CD14-positive monocyte (primary cell): ENCODE measurements at regions not wholly inside any gene's neighbourhood (a gene's known extent, or its start where the extent isn't known, plus 50 kb on each side); places are given as distances from the start of the nearest gene placed in this dataset.

Experiments used
- DNase-seq, 3 donors: peaks; one replicate each; pipeline ENCODE4 v3.0.0-alpha.2; 2011 to 2022
- H2AFZ ChIP-seq: 2 replicates; pipeline ENCODE4 v1.6.0; 2012; ENCODE audit warnings: mild to moderate bottlenecking, low read depth, low read length, inconsistent platforms; ENCODE audit not compliant: insufficient read depth, poor library complexity, severe bottlenecking
- H3K27ac ChIP-seq, 2 donors: 1 replicate in 1 of 2; 2 replicates in 1 of 2; pipeline ENCODE4 v1.5.1; 2012 to 2013; ENCODE audit warnings: low read length in 2 of 2, control low read depth in 1 of 2, inconsistent platforms in 1 of 2, low read depth in 1 of 2, mild to moderate bottlenecking in 1 of 2
- H3K27me3 ChIP-seq, 2 donors: one replicate each; pipeline versions ENCODE4 v1.6.0 to v1.6.1; 2011 to 2013; ENCODE audit warnings: low read length in 2 of 2; ENCODE audit not compliant: control insufficient read depth in 2 of 2, insufficient read depth in 2 of 2
- H3K36me3 ChIP-seq, 2 donors: replicated peaks in 1 of 2; 1 replicate in 1 of 2; 2 replicates in 1 of 2; pipeline versions ENCODE4 v1.5.1 to v1.6.1; 2012 to 2013; ENCODE audit warnings: low read length in 2 of 2, control low read depth in 1 of 2, inconsistent platforms in 1 of 2, mild to moderate bottlenecking in 1 of 2; ENCODE audit not compliant: insufficient read depth in 2 of 2, control insufficient read depth in 1 of 2
- H3K4me1 ChIP-seq, 2 donors: 1 replicate in 1 of 2; 2 replicates in 1 of 2; pipeline versions ENCODE4 v1.5.1 to v1.6.1; 2012 to 2013; ENCODE audit warnings: low read length in 2 of 2, control low read depth in 1 of 2, inconsistent platforms in 1 of 2, mild to moderate bottlenecking in 1 of 2, moderate library complexity in 1 of 2; ENCODE audit not compliant: insufficient read depth in 2 of 2, control insufficient read depth in 1 of 2
- H3K4me2 ChIP-seq: replicated peaks from 2 replicates; pipeline ENCODE3; 2012; ENCODE audit warnings: low read length, moderate library complexity, mild to moderate bottlenecking; ENCODE audit not compliant: poor library complexity, severe bottlenecking; ENCODE audit errors: extremely low read depth
- H3K4me3 ChIP-seq, 3 experiments: fragments of 200-600 bp in 1 of 3; sonication (generic) in 1 of 3; replicated peaks in 1 of 3; 1 replicate in 2 of 3; 2 replicates in 1 of 3; pipeline ENCODE4 v1.5.1; 2011 to 2013; ENCODE audit warnings: low read length in 3 of 3, mild to moderate bottlenecking in 3 of 3, control low read depth in 2 of 3, low read depth in 2 of 3, inconsistent platforms in 1 of 3, moderate library complexity in 1 of 3
- H3K79me2 ChIP-seq: 2 replicates; pipeline ENCODE4 v1.6.0; 2012; ENCODE audit warnings: mild to moderate bottlenecking, control low read depth, inconsistent platforms, low read length, moderate library complexity; ENCODE audit not compliant: insufficient read depth
- H3K9ac ChIP-seq: 2 replicates; pipeline ENCODE4 v1.6.0; 2017; ENCODE audit warnings: low read length, mild to moderate bottlenecking; ENCODE audit not compliant: insufficient read depth, poor library complexity, severe bottlenecking
- H3K9me3 ChIP-seq, 2 donors: replicated peaks in 1 of 2; 1 replicate in 1 of 2; 2 replicates in 1 of 2; pipeline versions ENCODE4 v1.5.1 to v1.6.1; 2012 to 2013; ENCODE audit warnings: low read length in 2 of 2, control low read depth in 1 of 2; ENCODE audit not compliant: control insufficient read depth in 1 of 2, insufficient read depth in 1 of 2
- H4K20me1 ChIP-seq: 2 replicates; pipeline ENCODE4 v1.6.0; 2012; ENCODE audit warnings: mild to moderate bottlenecking, low read length, control low read depth, moderate library complexity; ENCODE audit not compliant: insufficient read depth
- H3K27ac Mint-ChIP-seq, 7 donors: one replicate each; pipeline ENCODE4 v1.8.0; 2020; ENCODE audit warnings: mild to moderate bottlenecking in 7 of 7, mixed read lengths in 7 of 7, moderate library complexity in 6 of 7, inconsistent platforms in 2 of 7
- H3K27me3 Mint-ChIP-seq, 3 donors: one replicate each; pipeline ENCODE4 v1.8.0; 2021 to 2022; ENCODE audit warnings: low read depth in 3 of 3, mild to moderate bottlenecking in 3 of 3, mixed read lengths in 3 of 3, moderate library complexity in 3 of 3, inconsistent platforms in 1 of 3
- H3K36me3 Mint-ChIP-seq, 2 donors: one replicate each; pipeline ENCODE4 v1.8.0; 2020; ENCODE audit warnings: mixed read lengths in 2 of 2, inconsistent platforms in 1 of 2, mild to moderate bottlenecking in 1 of 2
- H3K4me1 Mint-ChIP-seq: one replicate; pipeline ENCODE4 v1.8.0; 2020; ENCODE audit warnings: mild to moderate bottlenecking, mixed read lengths
- H3K4me3 Mint-ChIP-seq, 2 donors: one replicate each; pipeline ENCODE4 v1.8.0; 2020; ENCODE audit warnings: mild to moderate bottlenecking in 2 of 2, mixed read lengths in 2 of 2, moderate library complexity in 1 of 2
- H3K9me3 Mint-ChIP-seq, 7 donors: one replicate each; pipeline ENCODE4 v1.8.0; 2020 to 2022; ENCODE audit warnings: mixed read lengths in 7 of 7, mild to moderate bottlenecking in 6 of 7, moderate library complexity in 6 of 7, inconsistent platforms in 2 of 7
- CTCF ChIP-seq: fragments of 200-600 bp; IDR thresholded peaks from one replicate; pipeline ENCODE4 v1.8.0; 2022; ENCODE audit warnings: antibody characterized with exemption, mild to moderate bottlenecking
- WGBS: methylation state at CpG from one replicate; pipeline ENCODE4 v1.1.5; 2013; ENCODE audit warnings: missing lambda C conversion rate; ENCODE audit not compliant: insufficient coverage; 5-methylcytosine and 5-hydroxymethylcytosine counted together
- intact Hi-C, 2 donors: fragments of 100-400 bp; cut with micrococcal nuclease; formaldehyde crosslinking; loops; one replicate each; pipeline versions ENCODE4 v1.15.0 to v1.15.1; 2023

GRCh38 chr10:111873621-111874135 lies 309.9 kb downstream of the GPAM start:
- H3K4me3 Mint-ChIP-seq, result no peak overlapping the region
- intact Hi-C loops, result no loop called here
- TF ChIP-seq CTCF, result no peak

DNA sequence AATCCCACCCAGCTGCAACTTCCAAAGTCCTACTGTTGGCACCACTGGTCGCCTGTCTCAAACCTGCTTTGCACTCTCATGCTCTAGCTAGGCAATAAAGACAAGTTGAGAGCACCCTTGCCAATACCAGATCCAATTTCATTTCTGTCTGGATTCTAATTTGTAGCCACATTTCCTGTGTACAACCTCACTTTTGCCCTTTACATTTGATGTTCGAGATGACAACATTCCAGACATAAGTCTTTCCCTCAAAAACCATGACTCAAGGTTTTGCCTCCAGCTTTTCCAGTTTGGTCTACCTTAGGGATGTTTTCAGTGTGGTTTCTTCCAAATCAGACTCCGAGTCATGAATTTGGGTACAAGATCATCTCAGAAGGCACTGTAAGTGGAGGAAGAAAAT lies 309.0 kb downstream of the GPAM start:
- Mint-ChIP-seq H3K9me3 (peaks cover 0 to 17% (median 7%) of the 10 kb centered on the region in 7 donors), H3K27ac (no peak overlapping the region), H3K4me3 (no peak overlapping the region), H3K36me3 (no peaks in the 10 kb centered on the region), H3K27me3 (peaks cover 0 to 3% (median 1%) of the 10 kb centered on the region in 3 donors), H3K4me1 (no peaks in the 10 kb centered on the region)
- 91% methylated on average over 1 of the region's 3 CpGs for WGBS
- H4K20me1 ChIP-seq, result no peaks in the 10 kb centered on the region
- no peak overlapping the region for H3K4me2 ChIP-seq
- H3K4me3 ChIP-seq, result no peak overlapping the region
- H3K4me1 ChIP-seq, result no peaks in the 10 kb centered on the region
- no peak for DNase-seq
- intact Hi-C loops, result no loop called here
- H3K27ac ChIP-seq, result no peak overlapping the region
- no peak overlapping the region for H2AFZ ChIP-seq
- peaks cover 0 to 12% of the 10 kb centered on the region in 2 donors for H3K9me3 ChIP-seq
- no peaks in the 10 kb centered on the region for H3K79me2 ChIP-seq
- no peak for TF ChIP-seq CTCF
- H3K36me3 ChIP-seq, result no peaks in the 10 kb centered on the region
- no peak overlapping the region for H3K9ac ChIP-seq
- H3K27me3 ChIP-seq, result no peaks in the 10 kb centered on the region

More at GRCh38 chr10:111873621-111874135, 309.9 kb downstream of the GPAM start:
- H4K20me1 ChIP-seq, result no peaks in the 10 kb centered on the region
- WGBS, result 95% methylated on average over 5 of the region's 7 CpGs
- H3K4me1 ChIP-seq, result no peaks in the 10 kb centered on the region
- Mint-ChIP-seq H3K27ac (no peak overlapping the region), H3K27me3 (peaks cover 0 to 3% (median 1%) of the 10 kb centered on the region in 3 donors), H3K9me3 (peaks cover 1 to 17% (median 9%) of the 10 kb centered on the region in 7 donors), H3K4me1 (no peaks in the 10 kb centered on the region), H3K36me3 (no peaks in the 10 kb centered on the region)
- no peaks in the 10 kb centered on the region for H3K79me2 ChIP-seq
- no peaks in the 10 kb centered on the region for H3K36me3 ChIP-seq
- H2AFZ ChIP-seq, result no peak overlapping the region
- DNase-seq, result no peak
- H3K9ac ChIP-seq, result no peak overlapping the region
- peaks cover 0 to 12% of the 10 kb centered on the region in 2 donors for H3K9me3 ChIP-seq
- no peak overlapping the region for H3K4me2 ChIP-seq
- H3K27ac ChIP-seq, result no peak overlapping the region
- H3K27me3 ChIP-seq, result no peaks in the 10 kb centered on the region
- H3K4me3 ChIP-seq, result no peak overlapping the region
